Activated T-helper 2 cell treated with anti-CD3 and anti-CD28 coated beads, Interferon-gamma antibody, Interleukin-2, Interleukin-4, amounts not matched to agents 10 μg/mL and 5 μg/mL and 100 μg/mL, durations not matched to agents 14 hours and 24 hours and 36 hours (primary cell): ENCODE measurements at regions not wholly inside any gene's neighbourhood (a gene's known extent, or its start where the extent isn't known, plus 50 kb on each side); places are given as distances from the start of the nearest gene placed in this dataset.

Experiments used
- DNase-seq: peaks from one replicate; pipeline ENCODE4 v3.0.0; 2021; ENCODE audit warnings: low spot score
- H3K27ac Mint-ChIP-seq: one replicate; pipeline ENCODE4 v1.8.0; 2021; ENCODE audit warnings: mixed read lengths
- H3K27me3 Mint-ChIP-seq: one replicate; pipeline ENCODE4 v1.8.0; 2021; ENCODE audit warnings: low read depth, mixed read lengths
- H3K36me3 Mint-ChIP-seq: one replicate; pipeline ENCODE4 v1.8.0; 2021; ENCODE audit warnings: low read depth, mixed read lengths
- H3K4me1 Mint-ChIP-seq: one replicate; pipeline ENCODE4 v1.8.0; 2021; ENCODE audit warnings: low read depth, mixed read lengths
- H3K4me3 Mint-ChIP-seq: one replicate; pipeline ENCODE4 v1.8.0; 2021; ENCODE audit warnings: low read depth, mild to moderate bottlenecking, moderate library complexity, mixed read lengths
- H3K9me3 Mint-ChIP-seq: one replicate; pipeline ENCODE4 v1.8.0; 2021; ENCODE audit warnings: mixed read lengths
- intact Hi-C: fragments of 100-400 bp; cut with micrococcal nuclease; formaldehyde crosslinking; loops from one replicate; pipeline ENCODE4 v1.15.1; 2023

- no peak for DNase-seq
- Mint-ChIP-seq H3K4me1 (no peaks in the 10 kb centered on the region), H3K36me3 (no peaks in the 10 kb centered on the region), H3K4me3 (no peak overlapping the region), H3K27ac (no peak overlapping the region), H3K27me3 (no peaks in the 10 kb centered on the region), H3K9me3 (peaks cover 6% of the 10 kb centered on the region)
- intact Hi-C loops: no loop called here
These were observed 184.3 kb upstream of the RGS18 start for GRCh38 chr1:191974004-191974403.

DNA sequence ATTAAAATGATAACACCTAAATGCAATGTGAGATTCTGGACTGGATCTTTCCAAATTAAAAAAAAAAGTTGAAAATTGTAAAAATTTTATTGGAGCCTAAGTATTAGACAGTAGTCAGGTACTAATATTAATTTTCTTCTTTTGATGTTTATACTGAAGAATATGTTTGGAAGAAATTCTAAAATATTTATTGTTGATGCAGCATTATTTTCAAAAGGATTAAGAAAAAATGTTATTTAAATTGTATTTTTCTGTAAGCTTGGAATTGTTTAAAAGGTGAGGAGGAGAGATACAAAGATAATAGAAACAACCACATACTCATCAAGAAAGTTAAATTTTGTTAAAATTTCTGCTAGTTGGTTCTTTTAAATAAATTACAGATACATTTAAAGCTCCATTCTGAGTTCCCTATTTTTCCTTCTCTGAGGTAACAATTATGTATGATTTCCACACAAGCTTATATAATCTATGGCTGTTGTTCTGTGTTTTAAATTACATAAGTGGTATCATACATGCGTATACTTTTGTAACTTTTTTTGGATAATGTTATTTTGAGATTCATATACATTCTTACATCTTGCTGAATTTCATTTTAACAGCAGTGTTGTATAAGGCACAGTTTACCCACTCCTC lies 180.3 kb upstream of the RGS18 start:
- Mint-ChIP-seq H3K4me3 (no peak overlapping the region), H3K9me3 (peaks cover 16% of the 10 kb centered on the region), H3K36me3 (no peaks in the 10 kb centered on the region), H3K27me3 (no peaks in the 10 kb centered on the region), H3K4me1 (no peaks in the 10 kb centered on the region), H3K27ac (no peak overlapping the region)
- no peak for DNase-seq
- intact Hi-C loops: no loop called here

DNA sequence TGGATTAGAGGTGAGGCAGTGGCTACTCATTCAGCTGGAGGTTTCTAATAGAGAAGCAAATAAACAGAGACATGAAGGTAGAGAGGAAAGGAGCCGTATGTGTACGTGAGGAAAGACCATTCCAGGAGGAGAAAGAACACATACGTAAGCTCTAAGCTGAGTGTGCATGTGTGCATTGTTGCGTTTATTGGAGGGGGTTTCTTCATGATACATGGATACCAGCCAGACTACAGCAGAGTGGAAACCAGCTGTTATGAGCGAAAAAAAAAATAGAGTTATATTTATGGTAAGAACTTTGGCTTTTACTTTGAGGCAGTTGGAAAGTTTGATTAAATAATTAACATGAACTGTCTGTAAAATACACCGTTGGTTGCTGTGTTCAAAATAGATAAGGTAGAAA lies 173.4 kb upstream of the RGS18 start:
- DNase-seq: no peak
- H3K4me3 Mint-ChIP-seq: no peak overlapping the region
- no peaks in the 10 kb centered on the region for H3K36me3 Mint-ChIP-seq
- H3K27me3 Mint-ChIP-seq: no peaks in the 10 kb centered on the region
- peaks cover 24% of the 10 kb centered on the region for H3K9me3 Mint-ChIP-seq
- no peaks in the 10 kb centered on the region for H3K4me1 Mint-ChIP-seq
- intact Hi-C loops: no loop called here
- no peak overlapping the region for H3K27ac Mint-ChIP-seq

DNA sequence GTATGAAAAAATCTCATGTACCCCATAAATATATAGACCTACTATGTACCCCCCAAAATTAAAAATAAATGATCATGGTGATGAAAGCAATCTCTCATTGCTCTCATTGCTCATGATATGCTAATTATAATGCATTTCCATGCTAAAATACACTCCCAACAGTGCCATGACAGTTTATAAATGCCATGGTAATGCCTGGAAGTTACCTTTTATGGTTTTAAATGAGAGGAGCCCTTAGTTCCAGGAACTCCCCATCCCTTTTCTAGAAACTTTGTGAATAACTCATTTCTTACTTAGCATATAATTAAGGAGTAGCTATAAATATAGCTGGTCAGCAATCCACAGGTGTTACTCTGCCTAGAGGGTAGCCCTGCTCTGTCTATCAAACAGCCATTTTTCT lies 166.1 kb upstream of the RGS18 start:
- H3K4me1 Mint-ChIP-seq: no peaks in the 10 kb centered on the region
- no peak overlapping the region for H3K27ac Mint-ChIP-seq
- H3K27me3 Mint-ChIP-seq: no peaks in the 10 kb centered on the region
- intact Hi-C loops: no loop called here
- H3K9me3 Mint-ChIP-seq: no peaks in the 10 kb centered on the region
- DNase-seq: no peak
- no peaks in the 10 kb centered on the region for H3K36me3 Mint-ChIP-seq
- no peak overlapping the region for H3K4me3 Mint-ChIP-seq

DNA sequence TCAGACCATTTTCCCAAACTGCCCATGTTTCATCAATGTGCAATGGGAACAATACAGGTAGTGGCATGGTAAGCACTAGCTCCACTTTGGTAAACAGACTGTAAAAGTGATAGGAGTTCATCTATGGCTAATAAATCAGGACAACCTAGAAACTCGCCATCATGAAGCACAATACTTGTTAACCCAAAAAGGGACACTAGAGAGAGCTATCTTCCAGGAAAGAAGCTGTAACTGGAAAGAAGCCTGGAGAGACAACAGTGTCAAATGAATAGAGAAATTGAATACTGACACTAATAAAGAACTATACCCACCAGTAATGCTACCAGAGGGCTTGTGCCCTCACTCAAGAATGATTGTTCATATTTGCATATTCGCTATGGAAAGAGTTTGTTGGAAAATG lies 164.7 kb upstream of the RGS18 start:
- intact Hi-C loops: no loop called here
- H3K4me3 Mint-ChIP-seq: no peak overlapping the region
- H3K4me1 Mint-ChIP-seq: no peaks in the 10 kb centered on the region
- H3K27ac Mint-ChIP-seq: no peak overlapping the region
- H3K9me3 Mint-ChIP-seq: no peaks in the 10 kb centered on the region
- no peaks in the 10 kb centered on the region for H3K36me3 Mint-ChIP-seq
- no peak for DNase-seq
- H3K27me3 Mint-ChIP-seq: no peaks in the 10 kb centered on the region

DNA sequence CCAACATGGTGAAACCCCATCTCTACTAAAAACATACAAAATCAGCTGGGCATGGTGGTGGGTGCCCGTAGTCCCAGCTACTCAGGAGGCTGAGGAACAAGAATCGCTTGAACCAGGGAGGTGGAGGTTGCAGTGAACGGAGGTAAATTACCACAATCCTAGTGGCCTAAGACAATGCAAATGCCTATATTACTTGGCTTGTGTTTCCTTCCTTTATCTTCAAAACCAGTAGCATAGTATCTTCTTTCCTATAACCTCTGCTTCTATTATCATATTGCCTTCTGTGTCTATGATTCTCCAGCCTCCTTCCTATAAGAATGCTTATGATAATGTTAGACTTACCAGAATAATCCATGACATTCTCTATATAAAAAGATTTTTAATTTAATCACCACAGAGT lies 156.2 kb upstream of the RGS18 start:
- no peaks in the 10 kb centered on the region for H3K27me3 Mint-ChIP-seq
- no peak overlapping the region for H3K27ac Mint-ChIP-seq
- intact Hi-C loops: no loop called here
- no peaks in the 10 kb centered on the region for H3K36me3 Mint-ChIP-seq
- no peaks in the 10 kb centered on the region for H3K4me1 Mint-ChIP-seq
- DNase-seq: no peak
- H3K9me3 Mint-ChIP-seq: no peaks in the 10 kb centered on the region
- no peak overlapping the region for H3K4me3 Mint-ChIP-seq

DNA sequence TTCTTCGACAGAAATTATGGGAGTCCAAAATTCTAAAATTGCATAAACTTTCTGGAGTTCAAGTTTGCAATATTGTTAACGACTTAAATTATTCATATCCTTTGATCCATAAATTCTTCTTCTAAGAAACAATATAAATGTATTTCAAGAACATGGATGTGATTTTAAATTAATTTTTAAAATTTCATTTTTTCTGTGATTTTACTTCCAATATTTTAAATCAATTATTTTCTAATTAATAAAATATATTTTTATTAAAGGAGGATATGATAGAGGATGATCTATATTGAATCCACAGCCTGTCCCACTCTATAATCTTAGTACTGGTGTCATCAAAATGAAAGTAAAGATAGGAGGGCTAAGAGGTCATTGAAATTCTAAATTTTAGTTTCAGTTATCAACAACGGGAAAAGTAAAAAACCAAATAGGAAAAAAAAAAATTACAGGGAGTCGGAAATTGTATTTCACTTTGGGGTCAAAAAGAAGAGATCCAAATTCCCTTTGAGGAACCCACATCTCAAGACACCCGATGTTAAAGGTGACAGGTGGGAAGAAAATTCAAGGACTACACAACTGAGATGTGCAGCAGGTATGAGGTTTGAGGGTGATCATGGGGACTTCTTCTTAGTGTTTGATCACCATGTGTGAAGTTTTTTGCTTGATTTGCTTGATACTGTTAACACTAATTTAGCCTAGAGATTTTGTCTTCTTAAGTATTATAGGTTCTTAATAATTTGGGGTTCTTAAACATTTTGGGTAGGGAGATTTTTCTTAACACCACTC lies 154.8 kb upstream of the RGS18 start:
- Mint-ChIP-seq H3K4me1 (no peaks in the 10 kb centered on the region), H3K27ac (no peak overlapping the region), H3K9me3 (no peaks in the 10 kb centered on the region), H3K27me3 (no peaks in the 10 kb centered on the region), H3K4me3 (no peak overlapping the region), H3K36me3 (no peaks in the 10 kb centered on the region)
- intact Hi-C loops: no loop called here
- no peak for DNase-seq

- H3K9me3 Mint-ChIP-seq: no peaks in the 10 kb centered on the region
- no peak overlapping the region for H3K27ac Mint-ChIP-seq
- intact Hi-C loops: loop anchor here (5.0 kb wide), 1 partner anchor 359 kb away; no protein-coding TSS in a partner anchor
- no peaks in the 10 kb centered on the region for H3K36me3 Mint-ChIP-seq
- H3K4me3 Mint-ChIP-seq: no peak overlapping the region
- DNase-seq: no peak
- H3K4me1 Mint-ChIP-seq: no peaks in the 10 kb centered on the region
- H3K27me3 Mint-ChIP-seq: no peaks in the 10 kb centered on the region
These were observed 152.3 kb upstream of the RGS18 start for GRCh38 chr1:192005976-192006375.

DNA sequence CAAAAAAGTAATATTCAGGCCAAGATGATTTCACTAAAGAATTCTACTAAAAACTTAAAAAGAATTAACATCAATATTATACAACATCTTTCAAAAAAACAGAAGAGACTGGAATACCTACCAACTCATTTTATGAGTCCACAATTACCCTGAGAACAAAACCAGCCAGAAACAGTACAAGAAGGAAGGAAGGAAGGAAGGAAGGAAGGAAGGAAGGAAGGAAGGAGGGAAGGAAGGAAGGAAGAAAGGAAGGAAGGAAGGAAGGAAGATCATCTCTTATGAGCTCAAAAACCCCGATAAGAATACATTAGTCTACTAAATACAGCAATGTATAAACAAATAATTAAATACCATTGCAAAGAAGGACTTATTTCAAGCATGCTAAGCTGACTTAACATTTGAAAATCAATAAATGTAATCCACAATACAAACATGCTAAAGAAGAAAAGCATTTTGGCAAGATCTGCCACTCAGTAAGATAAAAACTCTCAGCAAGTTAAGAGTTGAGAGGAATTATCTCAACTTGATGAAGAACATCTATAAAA lies 149.9 kb upstream of the RGS18 start:
- intact Hi-C loops: loop anchor here (5.0 kb wide), 1 partner anchor 361 kb away; no protein-coding TSS in a partner anchor
- no peaks in the 10 kb centered on the region for H3K36me3 Mint-ChIP-seq
- no peaks in the 10 kb centered on the region for H3K9me3 Mint-ChIP-seq
- H3K4me3 Mint-ChIP-seq: no peak overlapping the region
- no peak overlapping the region for H3K27ac Mint-ChIP-seq
- no peaks in the 10 kb centered on the region for H3K27me3 Mint-ChIP-seq
- no peaks in the 10 kb centered on the region for H3K4me1 Mint-ChIP-seq
- no peak for DNase-seq

- no peak for DNase-seq
- no peaks in the 10 kb centered on the region for H3K9me3 Mint-ChIP-seq
- no peak overlapping the region for H3K27ac Mint-ChIP-seq
- no peaks in the 10 kb centered on the region for H3K4me1 Mint-ChIP-seq
- no peaks in the 10 kb centered on the region for H3K27me3 Mint-ChIP-seq
- no peak overlapping the region for H3K4me3 Mint-ChIP-seq
- no peaks in the 10 kb centered on the region for H3K36me3 Mint-ChIP-seq
- intact Hi-C loops: no loop called here
These were observed 147.9 kb upstream of the RGS18 start for GRCh38 chr1:192010406-192010805.

DNA sequence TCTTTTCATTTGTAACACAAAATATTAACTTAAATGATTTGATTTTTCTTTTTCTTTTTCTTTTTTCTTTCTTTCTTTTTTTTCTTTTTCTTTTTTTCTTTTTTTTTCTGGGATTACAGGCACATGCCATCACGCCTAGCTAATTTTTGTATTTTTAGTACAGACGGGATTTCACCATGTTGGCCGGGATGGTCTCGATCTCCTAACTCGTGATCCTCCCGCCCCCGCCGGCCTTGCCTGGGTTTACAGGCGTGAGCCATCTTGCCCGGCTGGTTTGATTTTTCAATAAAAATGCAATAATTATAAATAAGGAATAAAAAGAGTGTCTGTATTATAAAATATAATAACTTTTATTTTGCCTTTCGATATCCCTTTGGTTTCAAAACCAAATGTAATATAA lies 146.7 kb upstream of the RGS18 start:
- Mint-ChIP-seq H3K36me3 (no peaks in the 10 kb centered on the region), H3K27ac (no peak overlapping the region), H3K4me1 (no peaks in the 10 kb centered on the region), H3K4me3 (no peak overlapping the region), H3K27me3 (no peaks in the 10 kb centered on the region), H3K9me3 (peaks cover 2% of the 10 kb centered on the region)
- DNase-seq: no peak
- intact Hi-C loops: no loop called here

DNA sequence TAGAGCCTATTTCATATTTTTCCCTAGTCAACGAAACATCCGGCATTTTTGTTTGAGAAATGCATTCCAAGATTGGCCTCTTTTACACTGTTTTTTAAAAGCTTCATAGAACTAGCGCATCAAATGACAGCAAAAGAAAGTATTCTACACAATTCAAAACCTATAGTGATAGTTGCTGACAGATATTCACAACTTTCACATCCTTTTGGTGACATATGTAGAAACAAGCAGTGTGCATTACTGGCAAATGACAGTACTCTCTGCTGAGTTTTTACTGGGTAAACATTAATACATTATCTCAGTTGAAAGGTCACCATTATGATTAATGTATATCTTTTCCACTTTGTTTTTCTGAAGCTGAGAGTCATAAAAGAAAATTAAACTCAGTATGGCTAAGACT lies 135.4 kb upstream of the RGS18 start:
- Mint-ChIP-seq H3K27me3 (no peaks in the 10 kb centered on the region), H3K36me3 (no peaks in the 10 kb centered on the region), H3K4me3 (no peak overlapping the region), H3K9me3 (peaks cover 20% of the 10 kb centered on the region), H3K27ac (no peak overlapping the region), H3K4me1 (no peaks in the 10 kb centered on the region)
- intact Hi-C loops: no loop called here
- no peak for DNase-seq

DNA sequence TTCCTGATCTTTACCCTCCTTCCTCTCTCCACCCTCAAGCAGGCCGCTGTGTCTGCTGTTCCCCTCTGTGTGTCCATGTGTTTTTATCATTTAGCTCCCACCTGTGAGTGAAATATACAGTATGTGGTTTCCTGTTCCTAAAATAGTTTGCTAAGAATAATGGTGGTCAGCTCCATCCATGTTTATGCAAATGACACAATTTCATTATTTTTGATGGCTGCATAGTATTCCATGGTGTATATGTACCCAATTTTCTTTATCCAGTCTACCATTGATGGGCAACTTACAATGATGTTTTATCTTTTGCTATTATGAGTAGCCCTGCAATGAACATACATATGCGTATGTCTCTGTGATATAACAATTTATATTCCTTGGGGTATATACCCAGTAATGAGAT lies 133.4 kb upstream of the RGS18 start:
- H3K27me3 Mint-ChIP-seq: no peaks in the 10 kb centered on the region
- H3K4me3 Mint-ChIP-seq: no peak overlapping the region
- no peaks in the 10 kb centered on the region for H3K4me1 Mint-ChIP-seq
- intact Hi-C loops: no loop called here
- H3K9me3 Mint-ChIP-seq: peaks cover 19% of the 10 kb centered on the region
- H3K27ac Mint-ChIP-seq: no peak overlapping the region
- DNase-seq: no peak
- no peaks in the 10 kb centered on the region for H3K36me3 Mint-ChIP-seq
